Activated T-cell treated with anti-CD3 and anti-CD28 coated beads, Interleukin-2, amount 50 U/mL, for 48 hours (primary cell): ENCODE measurements at regions not wholly inside any gene's neighbourhood (a gene's known extent, or its start where the extent isn't known, plus 50 kb on each side); places are given as distances from the start of the nearest gene placed in this dataset.

Experiments
- DNase-seq, 2 experiments: peaks; one replicate each; pipeline ENCODE4 v3.0.0-alpha.2; 2020

- DNase-seq = no peak
Observed at GRCh38 chr16:6165330-6165979, 1067.9 kb upstream of the EEF2KMT start.

GRCh38 chr16:6160871-6161270 lies 1063.3 kb upstream of the EEF2KMT start:
- no peak for DNase-seq

GRCh38 chr16:6160303-6160702 lies 1062.7 kb upstream of the EEF2KMT start:
- DNase-seq = no peak

GRCh38 chr16:6157806-6158205 lies 1060.2 kb upstream of the EEF2KMT start:
- no peak for DNase-seq

- DNase-seq = no peak
Observed at GRCh38 chr16:6155271-6155670, 1057.7 kb upstream of the EEF2KMT start.

GRCh38 chr16:6153901-6154300 lies 1056.3 kb upstream of the EEF2KMT start:
- DNase-seq = no peak

- DNase-seq = no peak
Observed at GRCh38 chr16:6149031-6149430, 1051.4 kb upstream of the EEF2KMT start.

GRCh38 chr16:6148361-6148760 lies 1050.8 kb upstream of the EEF2KMT start:
- DNase-seq = no peak

GRCh38 chr16:6146874-6147425 lies 1049.4 kb upstream of the EEF2KMT start:
- no peak for DNase-seq

GRCh38 chr16:6146356-6146755 lies 1048.8 kb upstream of the EEF2KMT start:
- no peak for DNase-seq

- DNase-seq = no peak
Observed at GRCh38 chr16:6144463-6144862, 1046.9 kb upstream of the EEF2KMT start.

- DNase-seq = no peak
Observed at GRCh38 chr16:6143020-6143419, 1045.4 kb upstream of the EEF2KMT start.

GRCh38 chr16:6133009-6133557 lies 1035.5 kb upstream of the EEF2KMT start:
- no peak for DNase-seq

GRCh38 chr16:6132121-6132520 lies 1034.5 kb upstream of the EEF2KMT start:
- DNase-seq = no peak

GRCh38 chr16:6131526-6132050 lies 1034.0 kb upstream of the EEF2KMT start:
- no peak for DNase-seq

- no peak for DNase-seq
Observed at GRCh38 chr16:6125483-6126259, 1028.1 kb upstream of the EEF2KMT start.

- DNase-seq = no peak
Observed at GRCh38 chr16:6124136-6124535, 1026.5 kb upstream of the EEF2KMT start.

- DNase-seq = no peak
Observed at GRCh38 chr16:6122401-6122800, 1024.8 kb upstream of the EEF2KMT start.

- DNase-seq = no peak
Observed at GRCh38 chr16:6114691-6115090, 1017.1 kb upstream of the EEF2KMT start.

GRCh38 chr16:6113749-6114148 lies 1016.2 kb upstream of the EEF2KMT start:
- no peak for DNase-seq

GRCh38 chr16:6112700-6113099 lies 1015.1 kb upstream of the EEF2KMT start:
- DNase-seq = no peak

GRCh38 chr16:6111390-6111789 lies 1013.8 kb upstream of the EEF2KMT start:
- DNase-seq = no peak

- no peak for DNase-seq
Observed at GRCh38 chr16:6110346-6110745, 1012.8 kb upstream of the EEF2KMT start.

- DNase-seq = no peak
Observed at GRCh38 chr16:6106061-6106460, 1008.5 kb upstream of the EEF2KMT start.
